RWPE1 (cell line): ENCODE measurements at regions not wholly inside any gene's neighbourhood (a gene's known extent, or its start where the extent isn't known, plus 50 kb on each side); places are given as distances from the start of the nearest gene placed in this dataset.

Source experiments
- CTCF ChIA-PET: fragments of 350-600 bp; sonication (Branson Sonifier 250); formaldehyde crosslinking; extraction: SDS; loops from one replicate; lab custom pipeline; 2021; lab: Yijun Ruan, JAX
- POLR2A ChIA-PET: fragments of 400-600 bp; formaldehyde crosslinking; extraction: SDS; loops from one replicate; lab custom pipeline; 2020; ENCODE audit warnings: antibody characterized with exemption; ENCODE audit not compliant: low non-redundant PET; lab: Yijun Ruan, JAX
- DNase-seq: peaks from one replicate; pipeline ENCODE4 v3.0.0; 2012; ENCODE audit warnings: low spot score
- H3K27ac ChIP-seq: fragments of 450-650 bp; 2 replicates; pipeline ENCODE4 v1.5.1; 2017
- CTCF ChIP-seq: fragments of 450-650 bp; conservative IDR thresholded peaks from 2 replicates; pipeline ENCODE4 v1.5.1; 2017; ENCODE audit warnings: low read depth, mild to moderate bottlenecking

GRCh38 chr10:44858017-44858371, 53.1 kb upstream of the TMEM72 start:
- CTCF ChIA-PET: interaction anchor here (0.6 to 0.8 kb wide), 4 partner anchors 12 to 905 kb away, joined by 3 to 10 read pairs (median 4); no protein-coding TSS in a partner anchor
- TF ChIP-seq CTCF: peak; percentile 54
- POLR2A ChIA-PET: interaction anchor here (0.7 kb wide), 1 partner anchor 145 kb away, joined by 5 read pairs; no protein-coding TSS in a partner anchor
- H3K27ac ChIP-seq: no peak overlapping the region
- DNase-seq: no peak

GRCh38 chr10:44858988-44859387, 52.1 kb upstream of the TMEM72 start:
- TF ChIP-seq CTCF: no peak
- ChIA-PET CTCF (interaction anchor here (0.7 kb wide), 1 partner anchor 350 kb away, joined by 3 read pairs; no protein-coding TSS in a partner anchor), POLR2A (no interaction called here)
- no peak overlapping the region for H3K27ac ChIP-seq
- DNase-seq: no peak

GRCh38 chr10:44859546-44860285, 51.4 kb upstream of the TMEM72 start:
- TF ChIP-seq CTCF: no peak
- CTCF ChIA-PET: interaction anchor here (0.7 kb wide), 1 partner anchor 351 kb away, joined by 3 read pairs; no protein-coding TSS in a partner anchor
- DNase-seq: no peak
- POLR2A ChIA-PET: no interaction called here
- no peak overlapping the region for H3K27ac ChIP-seq

- H3K27ac ChIP-seq: no peak overlapping the region
- POLR2A ChIA-PET: no interaction called here
- CTCF ChIA-PET: interaction anchor here (1.5 kb wide), 1 partner anchor 18 kb away, joined by 3 read pairs; no protein-coding TSS in a partner anchor
- DNase-seq: no peak
- no peak for TF ChIP-seq CTCF
Observed at GRCh38 chr10:44860811-44861736, 50.1 kb upstream of the TMEM72 start.
